ENCODE measurements at regions not wholly inside any gene's neighbourhood (a gene's known extent, or its start where the extent isn't known, plus 50 kb on each side); places are given as distances from the start of the nearest gene placed in this dataset.

DNA sequence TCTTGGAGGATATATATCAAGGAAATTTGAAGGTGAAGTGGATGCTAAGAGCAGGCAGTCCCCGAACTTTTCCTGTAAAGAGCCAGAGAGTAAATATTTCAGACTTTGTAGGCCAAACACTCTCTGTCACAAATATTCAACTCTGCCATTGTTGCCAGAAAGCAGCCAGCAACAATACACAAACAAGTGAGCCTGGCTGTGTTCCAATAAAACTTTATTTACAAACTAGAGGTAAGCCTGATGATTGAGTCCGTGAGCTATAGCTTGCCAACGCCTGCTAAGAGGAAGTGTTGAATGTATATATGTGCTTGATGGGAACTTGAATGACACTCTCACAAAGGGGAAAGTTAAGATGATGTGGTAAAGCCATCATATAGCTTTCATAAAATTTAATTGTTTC is 166.0 kb upstream of the PLN start:
- H3K9me3 ChIP-seq (ENCODE audit: severe bottlenecking), result no peaks in the 10 kb centered on the region
- DNase-seq, result no peak
- no peak overlapping the region for H3K27ac ChIP-seq
- H3K36me3 ChIP-seq, result no peaks in the 10 kb centered on the region
- TF ChIP-seq, protein P1, sequence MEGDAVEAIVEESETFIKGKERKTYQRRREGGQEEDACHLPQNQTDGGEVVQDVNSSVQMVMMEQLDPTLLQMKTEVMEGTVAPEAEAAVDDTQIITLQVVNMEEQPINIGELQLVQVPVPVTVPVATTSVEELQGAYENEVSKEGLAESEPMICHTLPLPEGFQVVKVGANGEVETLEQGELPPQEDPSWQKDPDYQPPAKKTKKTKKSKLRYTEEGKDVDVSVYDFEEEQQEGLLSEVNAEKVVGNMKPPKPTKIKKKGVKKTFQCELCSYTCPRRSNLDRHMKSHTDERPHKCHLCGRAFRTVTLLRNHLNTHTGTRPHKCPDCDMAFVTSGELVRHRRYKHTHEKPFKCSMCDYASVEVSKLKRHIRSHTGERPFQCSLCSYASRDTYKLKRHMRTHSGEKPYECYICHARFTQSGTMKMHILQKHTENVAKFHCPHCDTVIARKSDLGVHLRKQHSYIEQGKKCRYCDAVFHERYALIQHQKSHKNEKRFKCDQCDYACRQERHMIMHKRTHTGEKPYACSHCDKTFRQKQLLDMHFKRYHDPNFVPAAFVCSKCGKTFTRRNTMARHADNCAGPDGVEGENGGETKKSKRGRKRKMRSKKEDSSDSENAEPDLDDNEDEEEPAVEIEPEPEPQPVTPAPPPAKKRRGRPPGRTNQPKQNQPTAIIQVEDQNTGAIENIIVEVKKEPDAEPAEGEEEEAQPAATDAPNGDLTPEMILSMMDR (IDR thresholded peaks at IDR 0.05; ENCODE audit: low read depth, low read length), result no peak
- no peaks in the 10 kb centered on the region for H3K27me3 ChIP-seq (ENCODE audit: insufficient read depth, low read depth, severe bottlenecking)
- no peak overlapping the region for H3K4me3 ChIP-seq (ENCODE audit: low read depth, low read length)

DNA sequence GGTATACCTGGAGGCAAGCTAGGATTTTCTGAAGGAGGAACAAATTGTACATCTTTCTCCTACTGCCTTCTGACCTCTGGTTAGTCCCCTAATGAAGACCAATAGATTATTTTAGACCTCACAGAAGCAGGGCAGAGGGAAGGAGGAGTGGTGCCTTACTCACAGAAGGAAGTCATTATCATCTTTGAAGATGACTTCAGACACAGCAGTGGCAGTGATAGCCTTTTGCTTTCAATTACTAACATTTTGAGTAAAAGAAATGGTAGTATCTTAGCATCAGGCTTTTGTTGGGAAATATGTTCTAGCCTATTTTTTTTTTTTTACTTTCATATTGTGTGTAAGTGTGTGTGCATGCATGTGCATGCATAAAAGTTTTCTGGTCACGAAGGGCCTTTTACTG is 164.2 kb upstream of the PLN start:
- no peak for DNase-seq
- Histone ChIP-seq H3K4me3 (ENCODE audit: low read depth, low read length) (no peak overlapping the region), H3K36me3 (no peaks in the 10 kb centered on the region), H3K27me3 (ENCODE audit: insufficient read depth, low read depth, severe bottlenecking) (no peaks in the 10 kb centered on the region), H3K9me3 (ENCODE audit: severe bottlenecking) (no peaks in the 10 kb centered on the region), H3K27ac (no peak overlapping the region)
- TF ChIP-seq, protein P1 (IDR thresholded peaks at IDR 0.05; ENCODE audit: low read depth, low read length), result no peak

DNA sequence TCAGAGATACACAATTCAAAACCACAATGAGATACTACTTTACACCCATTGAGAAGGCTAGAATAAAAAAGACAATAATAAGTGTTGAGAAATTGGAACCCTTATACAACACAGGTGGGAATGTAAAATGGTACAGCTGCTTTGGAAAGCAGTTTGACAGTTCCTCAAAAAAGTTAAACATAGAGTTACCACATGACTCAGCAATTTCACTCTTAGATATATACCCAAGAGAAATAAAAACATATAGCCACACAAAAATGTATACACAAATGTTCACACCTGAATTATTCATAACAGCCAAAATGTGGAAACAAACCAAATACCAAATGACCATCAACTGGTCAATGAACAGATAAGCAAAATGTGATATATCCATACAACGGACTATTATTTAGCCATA is 161.1 kb upstream of the PLN start:
- H3K36me3 ChIP-seq, result no peaks in the 10 kb centered on the region
- no peak overlapping the region for H3K27ac ChIP-seq
- no peak overlapping the region for H3K4me3 ChIP-seq (ENCODE audit: low read depth, low read length)
- no peaks in the 10 kb centered on the region for H3K9me3 ChIP-seq (ENCODE audit: severe bottlenecking)
- DNase-seq, result no peak
- TF ChIP-seq, protein P1 (IDR thresholded peaks at IDR 0.05; ENCODE audit: low read depth, low read length), result no peak
- no peaks in the 10 kb centered on the region for H3K27me3 ChIP-seq (ENCODE audit: insufficient read depth, low read depth, severe bottlenecking)

DNA sequence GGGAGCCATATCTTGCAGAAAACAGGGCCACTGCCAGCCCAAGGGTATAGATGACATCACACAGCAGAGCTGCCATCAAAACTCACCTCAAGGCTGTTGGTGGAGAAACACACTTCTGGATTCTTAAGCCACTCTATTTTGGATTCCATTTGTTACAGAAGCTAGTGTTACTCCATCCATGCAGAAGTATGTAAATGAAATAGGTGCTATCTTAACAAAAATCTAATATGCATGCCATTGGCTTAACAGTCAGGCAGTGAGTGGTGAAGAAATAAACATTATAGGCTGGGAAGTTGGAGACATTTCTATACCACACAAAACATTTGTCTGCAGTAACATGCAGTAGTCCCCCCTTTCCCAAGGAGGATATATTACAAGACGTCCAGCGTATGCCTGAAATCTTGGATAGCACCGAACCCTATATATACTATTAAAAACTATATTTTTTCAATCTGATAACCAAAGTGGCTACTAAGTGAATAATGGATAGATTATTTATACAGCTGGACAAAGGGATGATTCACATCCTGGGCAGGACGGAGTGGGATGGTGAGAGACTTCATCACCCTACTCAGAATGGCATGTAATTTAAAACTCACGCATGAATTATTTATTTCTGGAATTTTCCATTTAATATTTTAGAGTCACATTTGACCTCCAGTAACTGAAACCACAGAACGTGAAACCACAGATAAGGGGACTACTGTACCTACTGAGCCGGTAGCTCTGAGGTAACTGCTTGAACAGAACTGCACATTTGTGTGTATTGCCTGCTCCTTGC is 160.0 kb upstream of the PLN start:
- H3K36me3 ChIP-seq, result no peaks in the 10 kb centered on the region
- H3K27ac ChIP-seq, result no peak overlapping the region
- TF ChIP-seq, protein P1 (IDR thresholded peaks at IDR 0.05; ENCODE audit: low read depth, low read length), result no peak
- no peaks in the 10 kb centered on the region for H3K9me3 ChIP-seq (ENCODE audit: severe bottlenecking)
- no peaks in the 10 kb centered on the region for H3K27me3 ChIP-seq (ENCODE audit: insufficient read depth, low read depth, severe bottlenecking)
- H3K4me3 ChIP-seq (ENCODE audit: low read depth, low read length), result no peak overlapping the region
- DNase-seq, result no peak

DNA sequence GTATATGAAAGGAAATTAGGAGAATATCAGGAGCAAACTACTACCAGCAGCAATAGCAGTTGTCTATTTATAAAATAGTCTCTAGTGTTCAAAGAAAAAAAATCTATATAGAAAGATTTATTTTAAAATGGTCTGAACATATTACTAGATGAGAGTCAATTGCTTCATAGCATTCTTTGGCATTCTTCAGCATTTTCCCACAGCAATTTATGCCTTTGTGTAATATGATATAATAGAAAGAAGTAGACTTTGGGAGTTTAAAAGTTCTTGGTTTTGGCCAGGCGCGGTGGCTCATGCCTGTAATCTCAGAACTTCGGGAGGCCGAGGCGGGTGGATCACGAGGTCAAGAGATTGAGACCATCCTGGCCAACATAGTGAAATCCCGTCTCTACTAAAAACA is 157.0 kb upstream of the PLN start:
- no peaks in the 10 kb centered on the region for H3K36me3 ChIP-seq
- TF ChIP-seq, protein P1 (IDR thresholded peaks at IDR 0.05; ENCODE audit: low read depth, low read length), result no peak
- DNase-seq, result no peak
- no peak overlapping the region for H3K4me3 ChIP-seq (ENCODE audit: low read depth, low read length)
- H3K9me3 ChIP-seq (ENCODE audit: severe bottlenecking), result no peaks in the 10 kb centered on the region
- H3K27me3 ChIP-seq (ENCODE audit: insufficient read depth, low read depth, severe bottlenecking), result no peaks in the 10 kb centered on the region
- no peak overlapping the region for H3K27ac ChIP-seq

DNA sequence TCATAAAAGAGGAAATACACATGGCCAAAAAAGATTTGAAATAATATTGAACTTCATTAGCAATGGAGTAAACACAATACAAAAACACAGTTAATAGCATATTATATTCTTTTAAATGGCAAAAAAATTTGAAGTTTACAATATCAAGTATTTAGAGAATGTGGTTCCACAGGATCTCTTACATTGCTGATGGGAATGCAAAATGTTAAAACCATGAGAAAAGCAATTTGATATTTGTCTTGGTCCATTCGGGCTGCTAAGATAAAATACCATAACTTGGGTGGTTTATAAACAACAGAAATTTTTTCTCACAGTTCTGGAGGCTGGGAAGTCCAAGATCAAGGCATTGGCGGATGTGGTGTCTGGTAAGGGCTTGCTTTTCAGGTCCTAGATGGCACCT is 154.0 kb upstream of the PLN start:
- Histone ChIP-seq H3K9me3 (ENCODE audit: severe bottlenecking) (no peaks in the 10 kb centered on the region), H3K36me3 (no peaks in the 10 kb centered on the region), H3K4me3 (ENCODE audit: low read depth, low read length) (no peak overlapping the region), H3K27me3 (ENCODE audit: insufficient read depth, low read depth, severe bottlenecking) (no peaks in the 10 kb centered on the region), H3K27ac (no peak overlapping the region)
- TF ChIP-seq, protein P1 (IDR thresholded peaks at IDR 0.05; ENCODE audit: low read depth, low read length), result no peak
- no peak for DNase-seq
